Thoracic aorta (tissue), 2 donors: ENCODE measurements at regions not wholly inside any gene's neighbourhood (a gene's known extent, or its start where the extent isn't known, plus 50 kb on each side); places are given as distances from the start of the nearest gene placed in this dataset.
"Not testable (repeated sequence)": the region's sequence is repeated elsewhere in the genome, so short reads cannot be mapped to it uniquely, and the experiment has no call there.

Experiments
- ATAC-seq: fragments of 150-250 bp; one replicate; pipeline ENCODE4 v1.8.0; 2017; ENCODE audit warnings: low read depth; ENCODE audit not compliant: insufficient number of reproducible peaks, low FRiP score
- DNase-seq: peaks from one replicate; pipeline ENCODE4 v3.0.0-alpha.2; 2020; ENCODE audit warnings: low spot score
- H3K27ac ChIP-seq, 2 donors: fragments of 200-600 bp; sonication (generic); 1 replicate in 1 of 2; 2 replicates in 1 of 2; pipeline ENCODE4 v1.5.1; 2016; ENCODE audit warnings: mild to moderate bottlenecking in 2 of 2, moderate library complexity in 2 of 2
- H3K27me3 ChIP-seq: fragments of 200-600 bp; sonication (generic); replicated peaks from 2 replicates; pipeline ENCODE4 v1.6.0; 2016; ENCODE audit warnings: mild to moderate bottlenecking; ENCODE audit not compliant: insufficient read depth
- H3K36me3 ChIP-seq: fragments of 200-600 bp; sonication (generic); one replicate; pipeline ENCODE4 v1.5.1; 2016
- H3K4me1 ChIP-seq, 2 donors: fragments of 200-600 bp; sonication (generic); 1 replicate in 1 of 2; 2 replicates in 1 of 2; pipeline versions ENCODE4 v1.5.1 to v1.6.0; 2016; ENCODE audit warnings: low read depth in 2 of 2, mild to moderate bottlenecking in 1 of 2; ENCODE audit not compliant: control insufficient read depth in 1 of 2
- H3K4me3 ChIP-seq: fragments of 200-600 bp; sonication (generic); 2 replicates; pipeline ENCODE4 v1.5.1; 2016; ENCODE audit warnings: mild to moderate bottlenecking
- H3K9me3 ChIP-seq: fragments of 200-600 bp; sonication (generic); 2 replicates; pipeline ENCODE4 v1.5.1; 2016
- CTCF ChIP-seq: fragments of 200-600 bp; sonication (generic); IDR thresholded peaks from one replicate; pipeline ENCODE4 v1.5.1; 2019; ENCODE audit warnings: antibody characterized with exemption

DNA sequence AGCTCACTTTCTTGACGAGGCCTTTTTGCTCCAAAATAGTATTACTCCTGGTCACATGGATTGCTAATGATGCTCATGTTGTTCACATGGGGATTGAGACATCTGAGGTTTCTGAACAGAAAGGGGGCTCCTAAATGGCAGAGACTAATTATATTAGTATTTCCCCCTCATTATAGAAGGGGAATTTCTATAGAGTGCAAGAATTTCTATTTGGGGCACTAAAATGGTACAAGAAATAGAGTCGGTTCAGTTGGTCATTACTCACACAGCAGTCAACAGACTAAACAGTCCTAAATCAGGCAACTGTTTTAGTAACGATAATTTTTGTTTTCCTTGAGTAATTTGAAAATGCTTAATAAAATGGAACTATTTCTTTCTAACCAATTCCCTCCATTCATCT lies 108.9 kb downstream of the DACT1 start:
- DNase-seq: no peak
- H3K9me3 ChIP-seq: no peaks in the 10 kb centered on the region
- no peak overlapping the region for H3K4me3 ChIP-seq
- no peak for TF ChIP-seq CTCF
- peaks cover 11 to 18% of the 10 kb centered on the region in 2 donors for H3K4me1 ChIP-seq
- no peaks in the 10 kb centered on the region for H3K27me3 ChIP-seq
- no peaks in the 10 kb centered on the region for H3K36me3 ChIP-seq
- no peak for ATAC-seq
- no peak overlapping the region for H3K27ac ChIP-seq

DNA sequence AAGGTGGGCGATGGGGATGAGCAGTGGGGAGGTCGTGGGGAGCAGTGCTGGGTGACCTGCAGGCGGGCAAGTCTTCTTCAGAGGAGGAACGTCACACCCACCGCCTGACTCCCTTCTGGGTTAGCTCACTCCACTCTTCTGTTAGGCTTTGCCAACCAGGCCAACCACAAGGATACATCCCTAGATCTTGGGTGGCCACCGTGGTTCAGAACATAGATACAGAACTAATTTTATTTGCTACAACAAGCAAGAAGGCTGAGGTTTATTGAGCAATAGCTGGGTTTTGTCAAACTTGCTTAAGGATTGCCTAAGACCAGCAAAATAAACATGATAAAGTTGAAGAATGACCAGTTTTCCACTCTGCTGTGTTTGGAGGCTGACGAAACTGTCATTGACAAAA lies 109.4 kb downstream of the DACT1 start:
- peaks cover 16 to 23% of the 10 kb centered on the region in 2 donors for H3K4me1 ChIP-seq
- no peaks in the 10 kb centered on the region for H3K36me3 ChIP-seq
- H3K27ac ChIP-seq: no peak overlapping the region
- no peak for DNase-seq
- TF ChIP-seq CTCF: no peak
- H3K9me3 ChIP-seq: no peaks in the 10 kb centered on the region
- no peak overlapping the region for H3K4me3 ChIP-seq
- ATAC-seq: no peak
- H3K27me3 ChIP-seq: no peaks in the 10 kb centered on the region

GRCh38 chr14:58748251-58748650 lies 110.5 kb downstream of the DACT1 start:
- ATAC-seq, DNase-seq, H3K27me3 ChIP-seq, H3K4me3 ChIP-seq, H3K36me3 ChIP-seq, H3K9me3 ChIP-seq, H3K27ac ChIP-seq: not testable (repeated sequence)
- peaks cover 20 to 34% of the 10 kb centered on the region in 2 donors for H3K4me1 ChIP-seq

DNA sequence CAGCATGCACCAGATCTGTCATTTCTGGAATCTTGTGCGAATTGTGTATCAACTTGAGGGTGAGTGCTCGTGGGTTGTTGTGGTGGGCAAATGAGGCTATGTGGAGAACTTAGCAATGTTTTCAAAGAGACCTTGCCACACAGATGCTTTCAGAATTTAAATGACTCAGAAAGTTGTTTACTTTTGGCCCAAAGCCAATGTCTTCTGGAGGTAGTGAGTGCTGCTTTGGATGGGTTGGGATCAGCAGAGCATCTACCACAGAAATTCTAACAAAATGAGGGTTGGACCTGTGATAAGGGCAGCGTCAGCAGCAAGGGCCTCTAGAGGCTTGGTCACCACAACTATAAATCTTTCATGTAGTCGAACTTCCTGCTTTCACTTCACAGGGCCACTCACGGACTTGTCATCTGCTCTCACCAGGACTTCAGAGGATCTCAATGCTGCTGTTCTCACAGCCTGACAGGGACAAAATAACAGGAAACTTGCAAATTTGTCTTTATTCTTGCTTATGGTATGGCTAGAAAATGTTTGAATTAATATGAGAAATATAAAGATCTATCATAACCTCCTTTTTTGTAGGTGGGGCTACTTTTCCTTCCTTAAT lies 111.4 kb downstream of the DACT1 start:
- H3K9me3 ChIP-seq: no peaks in the 10 kb centered on the region
- ATAC-seq: peak; percentile 63

DNA sequence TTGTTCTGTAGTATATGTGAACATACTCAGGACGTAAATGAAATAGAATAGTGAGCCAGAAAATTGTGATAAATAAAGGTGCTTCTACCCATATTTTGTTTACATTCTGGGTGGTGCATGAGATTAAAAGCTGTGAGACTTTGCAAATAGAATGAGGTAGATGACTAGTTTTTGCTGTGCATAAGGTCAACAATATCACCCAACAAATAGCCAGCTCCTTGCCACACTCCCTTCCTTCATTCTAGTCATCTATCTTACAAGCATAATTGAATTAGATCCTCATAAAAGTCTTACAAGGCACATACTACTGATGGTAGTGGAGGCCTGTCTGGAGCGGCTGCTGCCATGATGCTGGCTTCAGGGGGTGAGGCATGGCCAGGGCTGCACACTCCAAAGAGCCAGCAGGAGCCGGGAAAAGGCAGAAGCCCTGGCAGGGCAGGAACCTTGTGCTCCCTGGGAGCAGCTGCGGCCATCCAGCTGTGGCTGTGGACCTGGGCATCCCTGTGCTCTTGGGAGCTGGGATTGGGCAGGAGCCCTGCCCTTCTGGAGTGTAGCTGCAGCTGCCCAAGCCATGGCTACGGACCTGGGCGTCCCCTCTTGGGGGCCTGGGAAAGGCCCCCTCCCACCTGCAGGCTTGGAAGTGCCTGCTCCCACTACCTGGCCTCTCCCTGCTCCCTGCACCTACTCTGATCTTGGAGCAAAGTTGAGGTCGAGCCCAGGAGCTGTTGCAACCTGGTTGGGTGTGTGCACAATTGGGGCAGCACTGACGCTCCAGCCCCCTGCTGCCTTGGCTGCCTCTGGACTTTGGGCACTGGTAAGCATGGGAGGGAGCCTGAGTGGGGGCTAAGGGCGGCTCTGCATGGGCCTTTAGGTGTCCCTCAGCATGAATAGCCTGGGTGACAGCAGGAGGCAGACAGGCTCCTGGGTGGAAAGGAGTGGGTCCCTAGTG lies 112.8 kb downstream of the DACT1 start:
- no peak overlapping the region for H3K27ac ChIP-seq
- peaks cover 20 to 50% of the 10 kb centered on the region in 2 donors for H3K4me1 ChIP-seq
- no peaks in the 10 kb centered on the region for H3K9me3 ChIP-seq
- TF ChIP-seq CTCF: no peak
- no peak overlapping the region for H3K4me3 ChIP-seq
- H3K36me3 ChIP-seq: no peaks in the 10 kb centered on the region
- no peak for ATAC-seq
- H3K27me3 ChIP-seq: no peaks in the 10 kb centered on the region
- DNase-seq: no peak

More for the DNA sequence above, 111.4 kb downstream of the DACT1 start:
- peaks cover 20 to 38% of the 10 kb centered on the region in 2 donors for H3K4me1 ChIP-seq
- peak overlapping the region; percentile 26 for H3K4me3 ChIP-seq
- no peak for DNase-seq
- no peaks in the 10 kb centered on the region for H3K36me3 ChIP-seq
- H3K27me3 ChIP-seq: no peaks in the 10 kb centered on the region
- peak overlapping the region in 1 of 2 donors; percentile 10 for H3K27ac ChIP-seq
- TF ChIP-seq CTCF: no peak
